HG03066 (cell line): ENCODE measurements at regions not wholly inside any gene's neighbourhood (a gene's known extent, or its start where the extent isn't known, plus 50 kb on each side); places are given as distances from the start of the nearest gene placed in this dataset.

Experiments used
- ATAC-seq: cut with Tn5 transposase; IDR thresholded peaks from one replicate; pipeline ENCODE4 v1.9.1; 2021; ENCODE audit warnings: low read depth; ENCODE audit not compliant: unreplicated experiment

GRCh38 chr11:8340296-8340695, 76.6 kb upstream of the LMO1 start:
- no peak for ATAC-seq

GRCh38 chr11:8339592-8340022, 75.9 kb upstream of the LMO1 start:
- ATAC-seq: no peak

GRCh38 chr11:8338138-8338537, 74.5 kb upstream of the LMO1 start:
- no peak for ATAC-seq

GRCh38 chr11:8337130-8337795, 73.6 kb upstream of the LMO1 start:
- no peak for ATAC-seq

- ATAC-seq: no peak
Observed at GRCh38 chr11:8336356-8337129, 72.9 kb upstream of the LMO1 start.

GRCh38 chr11:8335683-8336082, 72.0 kb upstream of the LMO1 start:
- ATAC-seq: no peak

- ATAC-seq: no peak
Observed at GRCh38 chr11:8335186-8335585, 71.5 kb upstream of the LMO1 start.

GRCh38 chr11:8333811-8334401, 70.2 kb upstream of the LMO1 start:
- no peak for ATAC-seq

GRCh38 chr11:8333376-8333775, 69.7 kb upstream of the LMO1 start:
- ATAC-seq: no peak

- no peak for ATAC-seq
Observed at GRCh38 chr11:8332891-8333290, 69.2 kb upstream of the LMO1 start.

- peak; percentile 40 for ATAC-seq
Observed at GRCh38 chr11:8332196-8332595, 68.5 kb upstream of the LMO1 start.

GRCh38 chr11:8331767-8332166, 68.1 kb upstream of the LMO1 start:
- ATAC-seq: no peak

- no peak for ATAC-seq
Observed at GRCh38 chr11:8330896-8331295, 67.2 kb upstream of the LMO1 start.

GRCh38 chr11:8330404-8330803, 66.7 kb upstream of the LMO1 start:
- ATAC-seq: no peak

GRCh38 chr11:8329847-8330361, 66.2 kb upstream of the LMO1 start:
- ATAC-seq: no peak

GRCh38 chr11:8329336-8329735, 65.7 kb upstream of the LMO1 start:
- no peak for ATAC-seq

- ATAC-seq: peak; percentile 63
Observed at GRCh38 chr11:8328848-8329330, 65.2 kb upstream of the LMO1 start.

- no peak for ATAC-seq
Observed at GRCh38 chr11:8328231-8328794, 64.6 kb upstream of the LMO1 start.

- ATAC-seq: peak; percentile 65
Observed at GRCh38 chr11:8327761-8328192, 64.1 kb upstream of the LMO1 start.

- no peak for ATAC-seq
Observed at GRCh38 chr11:8326337-8326736, 62.7 kb upstream of the LMO1 start.
